ENCODE measurements at regions not wholly inside any gene's neighbourhood (a gene's known extent, or its start where the extent isn't known, plus 50 kb on each side); places are given as distances from the start of the nearest gene placed in this dataset.

GRCh38 chr2:150156415-150156814 is 331.1 kb downstream of the RND3 start:
- no peak for DNase-seq

DNA sequence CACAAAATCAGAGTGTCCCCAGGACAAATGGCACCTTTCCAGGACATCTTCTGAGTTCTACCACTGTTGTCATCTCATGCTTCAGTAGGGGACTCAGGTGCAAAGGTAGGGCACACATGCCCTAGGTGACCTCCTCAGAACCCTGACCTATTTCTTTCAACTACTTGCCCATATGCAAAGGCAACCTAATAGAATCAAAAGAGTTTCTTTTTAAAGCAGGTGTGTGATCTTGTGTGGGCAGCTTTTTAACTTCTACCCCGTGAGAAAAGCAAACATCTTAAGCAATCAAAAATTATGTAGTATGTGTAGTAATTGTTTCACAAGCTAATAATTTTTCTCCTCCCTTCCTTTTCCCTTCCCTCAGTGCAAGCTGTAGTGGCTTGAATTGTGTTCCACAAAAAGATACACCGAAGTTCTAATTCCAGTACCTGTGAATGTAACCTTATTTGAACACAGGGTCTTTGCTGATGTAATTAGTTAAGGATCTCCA is 333.1 kb downstream of the RND3 start:
- DNase-seq: no peak

DNA sequence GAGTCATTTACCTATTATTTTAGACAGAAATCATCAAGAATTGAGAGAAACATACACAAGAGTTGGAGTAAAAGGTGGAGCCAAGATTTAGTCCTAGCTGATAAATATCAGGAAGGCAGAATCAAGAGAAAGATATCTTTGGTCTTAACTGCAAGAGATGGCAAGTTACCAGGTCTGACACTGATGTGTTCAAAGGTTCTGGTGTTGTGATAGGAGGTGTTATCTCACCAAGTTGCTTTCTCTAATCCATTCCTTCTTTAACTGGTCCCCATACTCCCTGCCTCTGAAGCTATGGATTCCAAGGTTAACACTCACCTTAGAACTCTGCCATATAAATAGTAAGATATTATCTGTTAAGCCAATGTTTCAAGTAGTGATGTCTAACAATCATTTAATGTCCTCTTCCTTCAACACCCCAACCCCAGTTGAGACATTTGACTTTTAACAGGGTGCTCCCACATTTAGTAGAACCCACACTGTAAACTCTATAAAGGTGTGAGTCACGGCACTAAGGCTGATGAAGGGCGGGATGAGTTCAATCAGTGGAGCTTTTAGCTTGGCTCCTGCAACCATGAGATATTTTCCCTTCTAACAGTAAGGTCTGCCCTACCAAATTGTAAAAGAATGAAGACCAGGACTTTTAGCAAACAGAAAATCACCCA is 333.7 kb downstream of the RND3 start:
- no peak for DNase-seq

- no peak for DNase-seq
Observed at GRCh38 chr2:150152230-150152629, 335.2 kb downstream of the RND3 start.

GRCh38 chr2:150150144-150150543 is 337.3 kb downstream of the RND3 start:
- DNase-seq: no peak

- no peak for DNase-seq
Observed at GRCh38 chr2:150147889-150148683, 339.4 kb downstream of the RND3 start.

DNA sequence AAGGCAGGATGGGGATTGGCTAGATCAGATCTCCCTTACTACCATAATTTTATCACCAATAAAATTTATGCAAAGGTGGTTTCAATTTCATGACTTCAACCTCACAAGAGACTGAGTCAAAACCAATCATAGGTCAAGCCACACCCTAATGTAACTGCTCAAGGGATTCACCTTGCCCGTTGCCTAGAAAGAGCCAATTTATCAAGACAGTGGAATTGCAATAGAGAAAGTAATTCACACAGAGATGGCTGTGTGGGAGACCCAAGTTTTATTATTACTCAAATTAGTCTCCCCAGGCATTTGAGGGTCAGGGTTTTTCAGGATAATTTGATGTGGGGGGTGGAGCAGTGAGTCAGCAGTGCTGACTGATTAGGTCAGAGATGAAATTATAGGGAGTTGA is 340.6 kb downstream of the RND3 start:
- no peak for DNase-seq

DNA sequence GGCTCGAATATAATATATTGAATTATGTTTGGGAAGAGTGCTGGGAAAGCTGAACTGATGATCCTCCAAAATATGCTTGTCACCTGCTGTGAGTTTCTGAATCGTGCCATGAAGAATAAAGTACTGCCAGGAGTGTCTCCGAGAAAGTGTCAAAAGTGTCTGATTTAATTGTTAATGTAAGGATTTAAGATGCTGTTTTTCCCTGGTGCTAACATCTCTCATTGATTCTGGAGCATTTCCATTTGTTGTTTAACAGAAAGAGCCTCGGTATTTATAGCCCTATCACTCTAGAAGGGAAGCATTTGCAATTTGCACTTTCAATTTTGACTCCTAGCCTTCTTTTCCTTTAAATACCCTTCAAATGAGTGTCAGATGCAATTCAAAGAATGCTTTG is 342.2 kb downstream of the RND3 start:
- no peak for DNase-seq

- no peak for DNase-seq
Observed at GRCh38 chr2:150144546-150145298, 342.7 kb downstream of the RND3 start.

- DNase-seq: no peak
Observed at GRCh38 chr2:150143087-150143536, 344.4 kb downstream of the RND3 start.

DNA sequence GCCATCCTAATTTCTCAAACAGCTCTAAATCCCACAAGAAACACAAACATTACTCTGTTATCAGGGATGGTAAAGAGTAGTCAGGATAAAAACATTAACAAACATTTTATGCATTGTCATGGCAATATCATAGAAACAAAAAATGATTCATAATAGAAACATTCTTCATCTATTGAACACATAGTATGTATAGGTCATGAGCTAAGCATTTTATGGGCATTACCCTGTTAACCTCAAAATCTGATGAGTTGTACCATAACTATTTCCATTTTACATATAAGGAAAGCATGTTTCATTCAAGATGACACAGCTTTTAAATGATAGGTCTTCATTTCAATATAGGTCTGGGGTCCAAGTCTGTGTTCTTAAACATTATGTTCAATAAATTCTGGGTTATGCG is 344.9 kb downstream of the RND3 start:
- no peak for DNase-seq

GRCh38 chr2:150141226-150142001 is 346.1 kb downstream of the RND3 start:
- DNase-seq: no peak

- no peak for DNase-seq
Observed at GRCh38 chr2:150140777-150141176, 346.7 kb downstream of the RND3 start.

GRCh38 chr2:150138587-150138986 is 348.9 kb downstream of the RND3 start:
- DNase-seq: no peak

DNA sequence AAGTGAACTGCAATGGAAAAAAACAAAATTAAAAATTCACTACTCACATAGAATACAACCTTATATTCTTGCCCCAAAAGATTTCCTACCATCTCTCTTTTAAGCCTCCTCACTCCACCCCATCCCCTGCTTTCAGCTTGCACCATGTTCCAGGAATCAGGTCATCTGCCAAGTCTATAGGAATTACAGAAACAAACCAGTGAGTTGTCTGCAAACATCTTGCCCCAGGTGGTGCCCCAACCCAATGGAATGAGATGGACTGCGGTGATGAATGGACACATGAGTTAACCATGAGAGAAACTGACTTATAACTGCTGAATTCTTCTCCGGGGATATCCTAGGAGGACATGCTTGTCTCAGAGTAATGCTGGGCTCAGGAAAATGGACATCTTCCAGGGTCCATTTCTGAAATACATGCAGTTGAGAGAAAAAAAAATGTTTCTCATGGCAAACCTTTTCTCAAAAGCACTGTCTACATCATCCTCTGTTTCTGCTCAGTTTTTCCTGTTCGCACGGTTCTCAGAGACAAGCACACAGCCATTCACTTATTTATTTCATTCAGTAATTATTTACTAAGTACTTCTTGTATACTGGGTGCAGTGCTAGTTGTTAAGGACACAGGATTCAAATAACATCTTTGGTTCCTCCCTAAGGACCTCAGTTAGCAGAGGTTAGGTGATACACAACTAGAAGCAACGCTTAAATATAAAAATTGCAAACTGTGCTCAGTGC is 350.0 kb downstream of the RND3 start:
- DNase-seq: no peak

DNA sequence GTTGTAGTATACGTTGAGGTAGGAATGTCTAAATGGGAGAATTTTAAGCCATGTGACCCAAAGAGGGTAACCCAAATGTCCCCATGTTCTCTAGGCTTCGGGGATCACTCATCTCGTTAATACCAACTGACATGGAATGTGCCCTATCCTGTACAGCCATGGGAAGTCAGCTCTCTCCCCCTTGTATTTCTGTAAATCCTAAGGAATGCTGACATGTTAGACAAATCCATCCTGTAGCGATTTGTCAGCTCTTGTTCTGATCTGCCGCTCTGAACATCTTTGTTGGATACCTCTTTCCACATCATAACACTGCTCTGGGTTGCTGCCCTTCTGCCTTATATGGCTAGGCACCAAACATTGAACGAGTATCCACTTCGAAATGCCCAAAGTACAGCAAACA is 350.6 kb downstream of the RND3 start:
- DNase-seq: no peak

GRCh38 chr2:150136401-150136800 is 351.1 kb downstream of the RND3 start:
- no peak for DNase-seq

DNA sequence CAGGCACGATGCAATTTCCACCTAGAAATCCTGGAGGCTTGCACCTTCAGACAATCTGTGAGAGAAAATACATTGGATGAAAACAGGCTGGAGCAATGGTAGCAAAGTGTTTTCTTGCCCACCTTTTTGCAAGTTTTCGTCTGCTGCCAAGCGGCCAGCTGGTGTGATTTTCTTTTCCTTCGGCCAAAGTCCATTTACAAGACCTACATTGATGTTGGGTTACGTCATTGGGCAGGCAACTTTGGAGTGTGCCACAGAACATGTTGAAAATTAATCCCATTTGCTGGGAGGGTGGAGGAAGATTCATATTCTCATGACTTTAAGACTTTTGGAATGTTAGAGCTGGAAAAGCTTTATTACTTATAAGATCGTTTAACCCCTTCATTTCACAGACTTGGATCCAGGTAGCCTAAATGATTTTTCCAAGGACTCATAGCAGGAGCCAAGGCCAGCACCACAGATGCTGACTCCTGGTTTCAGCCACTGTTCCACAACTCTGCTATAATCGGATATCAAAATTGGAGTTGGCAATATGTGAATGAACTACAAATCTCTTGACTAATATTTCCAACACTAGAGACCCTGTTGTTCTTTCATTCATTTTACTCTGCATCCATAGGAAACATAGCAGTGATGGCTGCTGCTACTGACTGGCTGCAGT is 352.1 kb downstream of the RND3 start:
- DNase-seq: no peak

DNA sequence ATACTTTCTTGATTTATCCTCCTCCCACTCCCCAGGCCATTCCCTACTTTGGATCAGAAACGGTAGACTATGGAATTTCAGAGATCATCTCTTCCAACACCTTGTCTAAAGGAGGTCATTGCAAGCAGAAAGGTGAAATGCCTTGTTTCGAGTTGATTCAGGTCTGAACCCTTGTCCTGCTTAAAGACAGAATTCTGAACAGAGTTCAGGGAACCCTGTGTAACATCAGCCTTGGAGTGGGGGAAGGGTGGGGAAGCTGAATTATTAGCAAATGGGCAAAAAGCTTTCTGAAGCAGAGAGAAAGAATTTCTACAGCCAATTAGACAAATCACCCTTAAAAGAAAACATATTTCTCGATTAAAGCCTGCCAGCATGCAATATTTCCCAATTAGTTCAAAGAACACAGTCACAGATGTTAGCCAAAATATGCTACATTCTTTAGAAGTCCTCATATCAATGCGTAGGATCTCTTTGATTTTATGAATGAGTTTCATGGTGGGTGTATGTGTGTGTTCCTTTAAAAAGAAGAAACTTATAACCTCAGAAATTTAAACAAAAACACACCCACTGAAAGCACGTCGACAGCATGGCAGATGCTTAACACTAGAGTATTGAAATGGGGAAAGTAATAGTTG is 353.1 kb downstream of the RND3 start:
- no peak for DNase-seq

DNA sequence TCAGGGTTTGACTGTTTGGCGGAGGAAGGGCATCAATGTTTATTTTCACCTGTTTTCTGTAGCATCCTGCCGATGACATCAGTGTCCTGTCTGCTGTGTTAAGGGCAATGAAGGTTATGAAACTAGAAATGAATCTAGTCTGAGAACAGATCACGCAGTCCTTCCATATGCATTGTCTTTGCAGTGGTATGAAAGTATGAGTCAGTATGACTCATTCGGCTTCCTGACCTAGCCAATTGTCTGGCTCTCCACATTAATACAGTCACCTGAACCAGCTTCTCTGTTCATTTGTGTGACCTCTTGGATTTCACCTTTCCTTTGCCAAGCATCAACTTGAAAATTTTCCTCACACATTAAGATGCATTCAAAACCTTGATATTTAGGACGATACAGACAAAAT is 353.8 kb downstream of the RND3 start:
- DNase-seq: peak; percentile 60

Data from activated CD4-positive, alpha-beta T cell treated with anti-CD3 and anti-CD28 coated beads, Interleukin-2, amount 50 U/mL, for 16 hours (primary cell).